ENCODE measurements at regions not wholly inside any gene's neighbourhood (a gene's known extent, or its start where the extent isn't known, plus 50 kb on each side); places are given as distances from the start of the nearest gene placed in this dataset.

GRCh38 chr9:36745977-36746376 is 173.3 kb downstream of the MELK start:
- Histone ChIP-seq H3K4me2 (ENCODE audit: insufficient read depth in 1 of 2, low read depth in 2 of 2, low read length in 2 of 2) (no peak overlapping the region), H3K27ac (ENCODE audit: low read depth, low read length) (no peak overlapping the region), H2BK5ac (ENCODE audit: low read depth, low read length) (no peak overlapping the region), H2BK120ac (replicated peaks; ENCODE audit: low read depth, low read length) (no peak overlapping the region), H3K4me1 (replicated peaks in 1 of 4; ENCODE audit: control insufficient read depth in 3 of 4, insufficient read depth in 4 of 4, low read length in 3 of 4) (peaks cover 0 to 4% (median 0%) of the 10 kb centered on the region in 4 experiments; a peak in 1 of 7 replicates), H3K79me1 (ENCODE audit: low read depth, low read length) (no peaks in the 10 kb centered on the region), H4K20me1 (replicated peaks in 1 of 2; ENCODE audit: control insufficient read depth in 1 of 2, insufficient read depth in 2 of 2, low read length in 2 of 2) (peaks cover 0 to 4% of the 10 kb centered on the region in 2 experiments), H3K56ac (replicated peaks; ENCODE audit: insufficient read length, low read depth, low read length) (no peak overlapping the region), H3K27me3 (replicated peaks in 1 of 4; ENCODE audit: control insufficient read depth in 3 of 4, extremely low read depth in 1 of 4, insufficient read depth in 3 of 4, low read length in 3 of 4) (no peaks in the 10 kb centered on the region; a peak in 3 of 7 replicates), H3K36me3 (ENCODE audit: control insufficient read depth in 2 of 4, insufficient read depth in 4 of 4, low read length in 3 of 4) (no peaks in the 10 kb centered on the region), H2AK5ac (ENCODE audit: low read depth, low read length) (no peak overlapping the region), H2BK15ac (ENCODE audit: low read length) (no peak overlapping the region), H3K23ac (ENCODE audit: insufficient read length) (no peak overlapping the region), H3K9ac (replicated peaks in 1 of 4; ENCODE audit: extremely low read depth in 1 of 4, low read depth in 3 of 4, low read length in 3 of 4) (no peak overlapping the region), H3K4ac (replicated peaks; ENCODE audit: insufficient read length, low read depth, low read length) (no peak overlapping the region), H2AFZ (ENCODE audit: low read length) (no peak overlapping the region), H3K14ac (ENCODE audit: insufficient read length) (no peak overlapping the region), H3K9me3 (ENCODE audit: insufficient read depth in 2 of 2, low read depth in 1 of 2, low read length in 1 of 2) (no peaks in the 10 kb centered on the region), H4K5ac (ENCODE audit: insufficient read length, low read depth, low read length) (no peak overlapping the region), H4K8ac (ENCODE audit: extremely low read depth, insufficient read depth, low read length) (no peak overlapping the region), H4K91ac (replicated peaks; ENCODE audit: insufficient read length, low read length) (no peak overlapping the region), H2BK20ac (ENCODE audit: low read length) (no peak overlapping the region), H3K4me3 (ENCODE audit: extremely low read depth in 1 of 4, insufficient read depth in 2 of 4, low read depth in 3 of 4, low read length in 4 of 4) (no peak overlapping the region), H3K18ac (ENCODE audit: extremely low read depth, low read length) (no peak overlapping the region), H3K23me2 (ENCODE audit: low read depth, low read length) (no peaks in the 10 kb centered on the region), H2BK12ac (ENCODE audit: low read depth, low read length) (no peak overlapping the region), H3K79me2 (ENCODE audit: control insufficient read depth in 1 of 2, insufficient read depth in 2 of 2, low read length in 2 of 2) (no peaks in the 10 kb centered on the region)
- ChIA-PET POLR2A (ENCODE audit: partially characterized antibody) (interaction anchor here (4.0 kb wide), 1 partner anchor 19 kb away, joined by 13 read pairs; no protein-coding TSS in a partner anchor), CTCF (ENCODE audit: partially characterized antibody) (interaction anchor here (0.9 to 2.1 kb wide), 3 partner anchors 13 to 238 kb away, joined by 3 to 8 read pairs (median 6); no protein-coding TSS in a partner anchor)
- FAIRE-seq, result no peak
- 81% methylated on average over 11 of the region's 11 CpGs; no CpG with 5 or more reads in 1 of the 2 experiments for WGBS, 2 experiments (ENCODE audit: extremely low coverage in 1 of 2, insufficient coverage in 1 of 2, insufficient read length in 1 of 2, insufficient replicate concordance in 2 of 2, low coverage in 1 of 2, low lambda C conversion rate in 2 of 2, missing lambda C conversion rate in 1 of 2)
- no peak for DNase-seq (ENCODE audit: low read depth in 1 of 2, low spot score in 2 of 2)
- TF ChIP-seq CEBPB (IDR thresholded peaks at IDR 0.05; ENCODE audit: low read depth, low read length), result no peak
- no peak for TF ChIP-seq HDAC2 (IDR thresholded peaks at IDR 0.05; ENCODE audit: borderline replicate concordance in 1 of 2, low read depth in 2 of 2, low read length in 2 of 2)
- no peak for TF ChIP-seq ZNF274 (IDR thresholded peaks at IDR 0.05; ENCODE audit: borderline replicate concordance, extremely low read depth, low read length)
- no peak for TF ChIP-seq POU5F1 (IDR thresholded peaks at IDR 0.05; ENCODE audit: low read depth, low read length)
- TF ChIP-seq RNF2 (IDR thresholded peaks at IDR 0.05; ENCODE audit: borderline replicate concordance, low read depth, low read length, missing control alignments, poor library complexity, severe bottlenecking), result no peak
- TF ChIP-seq, protein P1, sequence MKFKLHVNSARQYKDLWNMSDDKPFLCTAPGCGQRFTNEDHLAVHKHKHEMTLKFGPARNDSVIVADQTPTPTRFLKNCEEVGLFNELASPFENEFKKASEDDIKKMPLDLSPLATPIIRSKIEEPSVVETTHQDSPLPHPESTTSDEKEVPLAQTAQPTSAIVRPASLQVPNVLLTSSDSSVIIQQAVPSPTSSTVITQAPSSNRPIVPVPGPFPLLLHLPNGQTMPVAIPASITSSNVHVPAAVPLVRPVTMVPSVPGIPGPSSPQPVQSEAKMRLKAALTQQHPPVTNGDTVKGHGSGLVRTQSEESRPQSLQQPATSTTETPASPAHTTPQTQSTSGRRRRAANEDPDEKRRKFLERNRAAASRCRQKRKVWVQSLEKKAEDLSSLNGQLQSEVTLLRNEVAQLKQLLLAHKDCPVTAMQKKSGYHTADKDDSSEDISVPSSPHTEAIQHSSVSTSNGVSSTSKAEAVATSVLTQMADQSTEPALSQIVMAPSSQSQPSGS (IDR thresholded peaks at IDR 0.05; ENCODE audit: low read length), result no peak
- no peak for TF ChIP-seq EZH2 (IDR thresholded peaks at IDR 0.05; ENCODE audit: low read depth, low read length, severe bottlenecking)
- no peak for TF ChIP-seq CHD2 (IDR thresholded peaks at IDR 0.05; ENCODE audit: low read length)
- no peak for TF ChIP-seq BRCA1 (IDR thresholded peaks at IDR 0.05; ENCODE audit: low read depth, low read length)
- no peak for TF ChIP-seq POLR2AphosphoS5 (IDR thresholded peaks at IDR 0.05; ENCODE audit: low read depth, low read length)
- TF ChIP-seq KDM4A (IDR thresholded peaks at IDR 0.05; ENCODE audit: low read depth, low read length, severe bottlenecking), result no peak
- no peak for TF ChIP-seq RBBP5 (IDR thresholded peaks at IDR 0.05; ENCODE audit: borderline replicate concordance, low read depth, low read length)

Measured in H1 (cell line).